GM19240 (cell line): ENCODE measurements at regions not wholly inside any gene's neighbourhood (a gene's known extent, or its start where the extent isn't known, plus 50 kb on each side); places are given as distances from the start of the nearest gene placed in this dataset.

ENCODE experiments used
- DNase-seq: peaks from one replicate; pipeline ENCODE4 v3.0.0; 2011; ENCODE audit warnings: low spot score; ENCODE audit not compliant: insufficient read length

GRCh38 chr6:45830441-45831139, 185.1 kb downstream of the CLIC5 start:
- DNase-seq: peak; percentile 43

- DNase-seq: no peak
These were observed 185.8 kb downstream of the CLIC5 start for GRCh38 chr6:45829873-45830272.

- DNase-seq: no peak
These were observed 187.6 kb downstream of the CLIC5 start for GRCh38 chr6:45827952-45828530.

DNA sequence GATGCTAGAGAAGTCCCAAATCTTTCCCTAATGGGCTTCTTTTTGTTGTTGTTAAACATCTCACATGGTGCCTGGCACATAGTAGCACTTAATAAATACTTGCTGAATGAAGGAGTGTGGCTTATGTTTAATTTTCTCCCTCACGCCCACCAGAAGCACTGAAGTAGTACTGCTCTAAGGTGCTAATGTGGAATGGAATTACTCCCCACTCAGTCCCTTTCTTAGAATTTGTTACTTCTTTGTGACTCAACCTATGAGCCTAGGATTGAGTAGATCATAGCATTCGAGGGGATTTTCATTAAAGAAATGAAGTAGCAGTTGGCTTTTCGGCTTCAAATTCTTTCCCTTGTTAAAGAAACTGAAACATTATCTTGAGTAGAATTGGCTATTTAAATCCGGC, 192.8 kb downstream of the CLIC5 start:
- DNase-seq: no peak

DNA sequence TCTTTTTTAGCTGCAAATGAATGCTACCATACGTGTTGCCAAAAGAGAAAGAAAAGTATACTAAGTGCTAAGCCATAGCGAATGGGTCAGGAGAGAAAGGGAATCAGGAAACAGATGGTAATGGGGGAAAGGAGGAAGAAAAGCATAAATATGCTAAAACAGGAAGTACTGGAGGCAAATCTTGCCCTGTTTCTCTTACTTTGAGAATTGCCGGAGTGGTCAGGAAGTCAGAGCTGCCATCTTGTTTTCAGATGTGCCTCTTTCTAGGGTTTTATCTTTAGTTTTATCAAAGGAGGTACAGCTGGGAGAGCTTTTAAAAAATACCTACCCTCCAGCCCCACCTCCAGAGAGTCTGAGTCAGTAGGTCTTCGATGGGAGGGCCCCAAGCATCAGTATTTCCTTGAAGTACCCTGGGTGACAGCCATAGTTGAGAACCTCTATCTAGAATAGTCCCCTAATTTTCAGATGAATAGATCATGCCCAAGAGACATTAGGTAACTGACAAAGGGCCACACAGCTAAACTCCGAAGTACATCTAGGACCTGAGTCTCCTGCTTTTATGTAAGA, 193.3 kb downstream of the CLIC5 start:
- no peak for DNase-seq

DNA sequence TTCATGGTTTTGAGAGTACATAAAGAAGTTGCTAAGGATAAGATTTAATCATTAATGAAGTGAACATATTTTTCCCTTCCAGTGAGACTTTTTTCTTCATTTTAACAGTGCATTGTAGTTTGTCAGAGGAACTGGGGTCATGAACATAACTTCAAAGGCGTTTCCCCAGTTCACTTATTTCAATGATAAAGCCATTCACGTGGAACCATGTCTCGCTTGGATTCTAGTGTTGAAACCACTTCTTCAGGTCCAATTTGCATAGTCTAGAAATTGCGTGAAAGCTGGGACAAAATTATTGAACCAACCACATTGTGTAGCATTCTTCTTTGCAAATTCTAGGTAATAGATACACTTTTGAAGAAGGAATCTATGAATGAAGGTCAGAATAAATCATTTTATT, 197.0 kb downstream of the CLIC5 start:
- DNase-seq: no peak

DNA sequence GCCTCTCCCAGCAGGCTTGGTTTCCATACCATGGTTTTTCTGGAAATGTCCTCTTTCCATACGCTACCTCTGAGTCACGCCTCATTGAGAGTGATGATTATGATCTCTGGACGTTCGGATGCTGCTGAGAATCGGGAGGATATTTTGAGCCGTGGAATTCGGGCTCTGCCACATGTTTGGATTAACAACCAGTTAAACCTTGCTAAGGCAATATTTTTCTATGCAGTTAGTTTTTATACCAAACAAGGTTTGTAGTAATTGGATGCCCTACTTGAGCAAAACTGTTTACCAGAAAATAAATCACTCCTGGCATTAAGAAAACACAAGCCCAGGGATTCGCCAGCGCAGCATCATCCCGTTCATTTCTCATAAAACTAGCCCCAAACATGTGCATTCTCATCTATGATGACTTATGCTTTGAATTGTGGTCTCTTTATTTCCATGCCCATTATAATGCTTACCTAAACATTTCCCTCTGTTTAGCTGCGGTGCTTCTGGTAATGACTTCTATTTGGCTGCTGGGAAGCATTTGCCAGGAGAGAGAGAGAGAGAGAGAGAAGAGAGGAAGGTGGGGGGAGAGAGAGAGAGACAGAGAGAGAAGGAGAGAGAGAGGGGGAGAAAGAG, 198.9 kb downstream of the CLIC5 start:
- DNase-seq: no peak

DNA sequence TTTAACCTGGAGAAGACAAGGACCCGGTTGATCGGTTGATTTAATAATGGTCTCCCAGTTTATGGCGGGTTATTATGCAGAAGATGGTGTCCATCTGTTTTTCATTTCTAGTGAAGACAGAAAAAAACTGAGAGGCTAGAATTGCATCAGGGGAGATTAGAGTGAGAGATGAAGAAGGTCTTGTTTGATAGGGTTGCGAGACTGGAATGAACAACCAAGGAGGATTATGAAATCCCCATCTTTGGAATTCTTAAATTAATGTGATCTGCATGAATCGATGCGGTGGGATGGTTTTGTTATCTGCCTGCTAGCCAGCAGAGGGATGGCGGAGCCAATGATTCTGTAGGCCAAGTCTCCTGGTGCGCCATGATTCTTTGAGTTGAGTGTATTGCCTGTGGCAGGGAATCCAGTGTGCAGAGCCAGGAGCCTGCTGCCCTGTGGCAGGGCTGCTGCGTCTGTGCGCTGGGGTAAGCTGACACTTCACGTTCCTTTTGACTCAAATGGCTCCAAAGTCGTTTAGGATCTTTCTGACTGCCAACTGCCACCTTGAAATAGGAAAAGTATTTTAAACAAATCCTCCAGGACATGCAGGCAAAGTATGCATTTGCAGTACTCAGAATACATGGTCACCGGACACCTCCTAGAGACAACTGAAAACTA, 200.1 kb downstream of the CLIC5 start:
- DNase-seq: no peak

GRCh38 chr6:45814772-45815171, 200.9 kb downstream of the CLIC5 start:
- no peak for DNase-seq

DNA sequence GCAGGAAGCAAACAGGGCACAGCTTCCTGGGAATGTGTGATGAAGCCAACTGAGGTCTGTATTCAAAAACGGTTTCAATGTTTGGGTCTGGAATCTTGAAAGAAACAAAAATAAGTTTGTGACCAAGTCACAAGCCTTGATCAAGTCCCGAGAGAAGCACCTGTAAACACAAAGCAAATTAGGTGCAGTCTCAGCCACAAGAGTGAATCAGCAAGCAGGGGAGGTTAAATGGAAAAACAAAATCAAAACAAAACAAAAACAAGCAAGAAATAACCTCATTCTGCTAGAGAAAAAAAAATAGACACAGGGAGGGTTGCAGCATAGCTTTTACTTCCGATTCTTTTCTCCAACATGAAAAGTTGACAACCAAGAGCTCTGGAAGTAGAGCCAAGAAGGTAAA, 201.7 kb downstream of the CLIC5 start:
- no peak for DNase-seq

- no peak for DNase-seq
These were observed 202.7 kb downstream of the CLIC5 start for GRCh38 chr6:45812922-45813321.

DNA sequence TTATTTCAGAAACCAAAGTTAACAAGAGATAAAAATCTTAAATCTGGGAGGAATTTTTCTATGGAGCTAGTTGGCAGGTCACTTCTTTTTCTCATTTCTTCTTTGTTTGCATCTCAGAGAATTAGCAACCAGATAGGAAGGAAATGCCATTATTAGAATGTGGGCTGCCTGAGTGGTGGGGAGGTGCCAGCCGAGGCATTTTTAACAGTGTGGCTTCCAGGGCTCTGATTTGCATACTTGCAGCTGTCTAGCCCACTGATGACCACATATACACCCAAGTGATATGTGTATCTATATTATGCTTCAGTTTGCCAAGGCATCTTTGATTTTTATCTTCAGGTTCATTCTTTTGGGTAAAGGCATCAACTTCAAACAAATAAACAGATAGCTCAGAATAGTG, 206.7 kb downstream of the CLIC5 start:
- DNase-seq: no peak

- DNase-seq: no peak
These were observed 207.5 kb downstream of the CLIC5 start for GRCh38 chr6:45808042-45808645.

DNA sequence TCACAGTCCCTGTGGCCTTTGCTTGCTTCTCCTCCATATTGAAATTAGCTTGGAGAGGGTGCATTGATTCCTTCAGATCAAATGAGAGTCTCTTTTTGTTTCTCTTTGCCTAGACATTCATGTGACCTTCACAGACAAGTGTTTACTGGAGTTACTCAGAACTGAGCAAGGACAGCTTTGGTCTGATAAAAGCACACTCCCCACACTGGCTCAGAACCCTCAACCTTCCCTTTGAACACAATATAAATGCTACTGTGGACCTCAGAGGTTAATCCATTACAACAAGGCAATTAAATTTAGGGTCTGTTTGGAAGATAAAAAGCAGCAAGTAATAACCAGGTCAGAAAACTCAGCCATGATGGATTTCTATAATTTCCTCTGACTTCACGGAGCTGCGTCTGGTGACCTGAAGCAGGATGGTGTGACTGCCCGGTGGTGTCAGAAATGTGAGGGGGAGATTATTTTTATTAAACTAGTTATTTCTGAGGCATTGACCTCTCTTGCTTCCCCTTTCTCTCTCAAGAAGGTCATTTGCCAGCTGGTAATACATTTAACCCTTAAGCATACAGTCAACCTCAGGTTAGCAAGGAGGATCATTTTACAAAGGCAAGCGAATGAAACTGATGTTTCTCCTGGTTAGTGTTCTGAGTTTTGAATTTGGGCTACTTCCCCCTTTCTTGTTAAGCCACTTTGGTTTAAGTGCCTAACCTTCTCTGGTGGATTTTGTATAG, 208.2 kb downstream of the CLIC5 start:
- no peak for DNase-seq

DNA sequence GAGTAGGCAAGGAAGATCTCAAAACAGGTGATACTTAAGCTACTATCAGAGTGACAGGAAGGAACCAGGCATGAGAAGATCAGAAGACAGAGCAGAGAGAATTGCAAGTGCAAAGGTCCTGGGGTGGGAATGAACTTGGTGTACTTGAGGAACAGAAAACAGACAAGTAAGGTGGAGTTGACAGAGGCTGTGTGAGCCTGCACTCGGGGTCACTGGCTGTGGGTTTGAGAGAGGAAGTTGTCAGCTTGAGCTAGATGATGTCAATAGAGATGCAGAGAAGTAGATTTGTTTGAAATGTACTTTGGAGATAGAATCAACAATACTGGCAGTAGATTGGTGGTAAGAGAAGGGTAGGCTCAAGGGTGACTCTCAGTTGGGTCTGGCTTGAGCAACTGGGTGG, 209.5 kb downstream of the CLIC5 start:
- DNase-seq: no peak

DNA sequence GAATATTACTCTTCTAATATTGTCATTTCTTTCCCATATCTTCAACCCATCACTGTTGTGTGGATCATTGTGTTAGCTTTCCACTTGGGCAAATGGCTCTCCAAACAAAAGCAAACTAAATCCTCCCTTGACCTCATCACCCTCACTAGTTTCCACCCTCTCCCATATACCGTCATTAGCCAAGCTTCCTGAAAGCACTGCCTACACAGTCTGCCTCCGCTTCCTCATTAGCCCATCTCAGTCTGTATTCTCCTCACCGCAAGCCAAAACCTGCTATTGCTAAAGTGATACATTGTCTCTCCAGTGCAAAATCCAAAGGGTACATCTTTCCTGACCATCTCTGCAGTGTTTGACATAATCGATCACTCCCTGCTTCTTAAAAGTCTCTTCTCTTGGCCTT, 212.6 kb downstream of the CLIC5 start:
- no peak for DNase-seq

GRCh38 chr6:45801471-45802289, 214.0 kb downstream of the CLIC5 start:
- no peak for DNase-seq

DNA sequence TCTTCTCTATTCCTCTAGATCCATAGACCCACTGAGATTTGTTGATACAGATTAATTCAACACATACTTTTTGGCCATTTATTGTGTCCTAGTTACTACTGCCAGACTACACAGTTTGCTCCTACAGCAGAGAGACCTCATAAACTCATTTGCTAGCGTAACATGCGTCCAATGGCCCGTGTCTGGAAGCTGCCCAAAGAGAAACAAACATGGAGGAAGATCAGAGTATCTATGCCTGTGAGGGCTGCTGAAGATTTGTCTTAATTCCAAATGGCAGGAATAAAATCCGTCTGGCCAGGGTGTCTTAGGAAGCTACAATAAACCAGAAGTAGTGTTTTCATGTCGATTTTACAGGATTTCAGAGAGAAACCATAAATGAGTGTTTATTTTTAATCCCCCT, 214.7 kb downstream of the CLIC5 start:
- DNase-seq: no peak

DNA sequence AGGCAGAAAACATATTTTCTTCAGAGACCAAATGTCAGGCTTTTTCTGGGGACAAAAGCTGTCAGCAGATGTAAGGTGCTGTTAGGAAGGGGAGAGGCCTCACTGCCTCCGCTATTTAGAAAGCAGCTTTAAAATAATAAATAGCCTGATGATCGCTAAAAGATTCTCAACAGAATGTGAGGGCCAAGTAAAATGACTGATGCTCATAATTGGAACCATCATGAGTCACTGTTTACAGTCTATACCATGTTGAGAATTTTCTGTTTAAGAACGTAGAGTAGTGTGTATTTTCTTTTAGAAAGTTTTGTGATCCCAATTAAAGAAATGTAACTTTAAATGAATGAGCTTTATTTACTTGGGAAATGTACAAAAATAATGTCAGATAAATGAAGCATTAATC, 220.0 kb downstream of the CLIC5 start:
- DNase-seq: no peak

- DNase-seq: no peak
These were observed 221.2 kb downstream of the CLIC5 start for GRCh38 chr6:45794465-45794864.
